Anterior cingulate cortex (tissue), 58 donors: ENCODE measurements at regions not wholly inside any gene's neighbourhood (a gene's known extent, or its start where the extent isn't known, plus 50 kb on each side); places are given as distances from the start of the nearest gene placed in this dataset.

Source experiments
- DNase-seq, 58 donors: peaks; one replicate each; lab custom pipeline; 2025; lab: John Stamatoyannopoulos, UW

DNA sequence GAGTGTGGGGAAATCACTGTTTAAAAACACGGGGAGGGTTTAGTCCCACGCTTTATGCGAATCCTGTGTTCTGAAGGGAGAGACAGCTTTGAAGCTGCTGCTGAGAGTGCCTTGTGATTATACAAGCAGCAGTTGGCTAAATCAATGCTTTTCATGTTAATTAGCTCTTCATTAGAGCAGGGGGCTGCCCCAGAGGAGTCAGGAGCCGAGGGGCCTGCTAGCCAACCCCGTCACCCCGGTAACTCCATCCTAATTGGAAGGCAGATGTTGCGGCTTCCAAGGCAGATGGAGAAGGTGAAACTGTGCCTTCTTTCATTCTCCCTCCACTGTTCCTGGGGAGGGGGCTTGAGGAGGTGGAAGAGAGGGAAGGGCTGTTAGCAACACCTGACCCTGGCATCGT lies 92.4 kb upstream of the ANKRD34C start:
- no peak for DNase-seq

DNA sequence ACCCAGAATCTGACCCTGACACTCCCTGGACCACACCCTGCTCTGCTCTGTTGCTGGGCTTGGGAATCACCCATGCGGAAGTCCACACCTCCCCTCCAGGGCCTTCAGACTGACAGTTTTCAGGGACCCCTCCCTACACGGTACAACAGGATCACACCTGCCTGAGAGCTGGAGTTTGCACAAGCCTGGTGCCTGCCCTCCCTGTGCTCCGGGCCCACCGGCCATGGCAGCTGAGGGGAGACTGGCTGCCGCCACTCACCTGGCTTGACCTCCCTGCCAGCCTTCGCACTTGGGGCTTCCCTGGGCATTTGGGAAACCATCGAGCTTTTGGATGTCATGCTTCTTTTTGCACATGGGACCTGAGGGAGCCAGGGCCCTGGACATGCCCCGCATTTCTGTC lies 95.9 kb upstream of the ANKRD34C start:
- no peak for DNase-seq

DNA sequence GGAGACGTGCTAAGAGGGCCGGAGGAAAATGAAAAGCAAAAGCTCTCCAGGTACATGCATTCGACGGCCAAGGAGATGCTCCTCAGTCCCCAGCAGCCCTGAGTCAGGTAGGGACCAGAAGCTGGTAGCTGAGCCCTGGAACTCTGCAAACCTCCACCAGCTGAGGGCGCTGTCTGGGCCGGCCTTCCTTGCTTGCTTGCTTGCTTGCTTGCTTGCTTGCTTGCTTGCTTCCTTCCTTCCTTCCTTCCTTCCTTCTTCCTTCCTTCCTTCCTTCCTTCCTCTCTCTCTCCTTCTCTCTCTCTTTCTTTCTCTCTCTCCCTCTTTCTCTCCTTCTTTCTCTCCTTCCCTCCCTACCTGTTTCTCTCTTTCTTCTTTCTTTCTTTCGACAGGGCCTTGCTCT lies 94.6 kb upstream of the RASGRF1 start:
- peak in 4 of 58 donors; percentile 4 to 37 (median 17) for DNase-seq

DNA sequence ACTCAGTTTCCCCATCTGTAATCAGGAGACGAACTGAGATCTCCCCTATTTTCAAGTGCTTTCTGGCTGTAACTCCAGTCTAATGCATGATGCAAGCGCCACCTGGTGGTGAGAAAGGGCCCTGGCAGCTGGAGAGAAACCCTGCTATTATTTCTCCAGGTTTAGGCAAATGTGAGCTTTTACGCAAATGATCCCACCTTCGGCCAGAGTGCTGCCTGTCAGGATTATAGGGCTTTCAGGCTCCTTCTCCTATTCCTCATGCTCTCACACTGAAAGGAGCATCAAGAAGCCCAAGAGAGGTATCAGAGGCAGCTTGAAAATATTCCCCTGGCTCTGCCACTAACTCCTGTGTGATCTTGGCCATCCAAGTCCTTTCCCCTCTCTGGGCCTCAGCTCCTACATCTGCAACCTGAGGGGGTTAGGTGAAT lies 93.9 kb upstream of the RASGRF1 start:
- DNase-seq: peak in 52 of 58 donors; percentile 5 to 89 (median 46)

DNA sequence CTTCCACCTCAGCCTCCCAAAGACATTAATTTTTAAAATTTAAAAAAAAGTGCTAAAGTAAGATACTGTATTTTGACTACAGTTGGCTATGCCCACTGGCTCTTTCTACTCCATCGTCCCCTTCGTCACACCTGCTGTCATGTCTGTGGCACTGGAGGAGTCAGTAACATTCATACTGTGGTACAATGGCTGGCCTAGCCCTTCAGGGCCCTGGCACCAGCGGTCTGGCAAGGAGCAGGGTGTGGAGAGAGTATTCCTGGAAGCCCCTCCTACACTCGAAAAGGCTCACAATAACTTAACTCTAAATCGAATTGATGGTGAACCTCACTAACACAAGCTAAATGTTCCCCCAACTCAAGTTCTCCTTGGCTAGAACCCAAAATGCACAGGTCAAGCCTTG lies 89.7 kb upstream of the RASGRF1 start:
- DNase-seq: no peak

DNA sequence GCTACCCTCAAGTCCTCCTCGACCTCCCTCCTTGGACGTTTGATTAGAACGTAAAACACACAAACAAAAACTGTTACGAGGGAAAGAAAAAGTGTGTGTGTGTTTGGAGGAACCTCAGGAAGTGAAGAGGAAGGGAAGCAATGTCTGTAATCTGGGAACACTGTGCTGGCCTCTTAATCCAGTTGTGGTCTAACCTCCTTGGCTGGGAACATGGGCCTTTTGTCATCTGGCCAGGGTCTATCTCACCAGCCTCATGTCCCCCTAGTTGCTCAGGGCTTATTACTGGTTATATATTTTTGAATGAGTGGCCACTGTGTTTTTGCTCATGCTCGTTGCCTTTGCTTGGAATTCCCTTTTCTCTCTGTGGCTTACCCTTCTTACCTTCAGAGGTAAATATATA lies 89.0 kb upstream of the RASGRF1 start:
- DNase-seq: no peak

DNA sequence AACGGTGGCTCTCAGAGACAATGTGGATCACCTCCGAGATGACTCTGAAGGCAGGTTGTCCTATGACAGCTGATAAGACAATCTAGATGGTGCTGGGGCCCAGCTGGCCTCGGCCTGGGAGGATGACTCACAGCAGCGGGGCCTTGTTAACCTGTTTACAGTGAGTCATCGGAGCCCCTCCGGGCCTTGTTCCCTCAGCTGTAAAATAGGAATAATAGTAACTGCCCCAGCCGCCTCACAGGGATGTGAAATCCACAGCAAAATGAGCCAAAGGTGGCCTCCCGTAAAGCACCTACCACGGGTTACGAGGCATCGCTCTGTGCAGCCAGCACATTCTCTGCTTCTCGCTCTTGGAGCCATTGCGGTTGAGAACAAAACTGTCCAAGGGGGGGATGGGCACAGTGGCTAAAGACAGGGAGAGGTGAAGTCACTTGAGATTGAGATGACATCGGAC lies 88.6 kb upstream of the RASGRF1 start:
- DNase-seq: no peak

DNA sequence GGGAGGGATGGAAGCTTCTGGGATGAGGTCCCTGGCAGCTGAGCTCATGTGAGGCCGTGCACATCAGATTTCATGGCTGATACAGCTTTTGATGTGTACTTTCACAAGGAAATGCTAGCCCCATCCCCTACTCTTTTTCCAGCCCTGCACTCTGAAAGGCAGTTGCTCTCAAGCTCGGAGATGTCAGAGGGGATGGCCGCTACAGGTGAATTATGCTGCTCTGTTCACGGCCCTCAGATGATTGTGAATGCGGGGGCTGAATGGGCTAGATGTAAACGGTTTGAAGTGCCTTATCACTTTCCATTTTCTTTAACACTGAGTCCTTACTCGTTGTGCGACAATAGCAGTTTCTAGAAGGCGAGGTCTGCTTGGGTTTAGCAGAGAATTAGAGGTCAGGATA lies 88.0 kb upstream of the RASGRF1 start:
- no peak for DNase-seq

DNA sequence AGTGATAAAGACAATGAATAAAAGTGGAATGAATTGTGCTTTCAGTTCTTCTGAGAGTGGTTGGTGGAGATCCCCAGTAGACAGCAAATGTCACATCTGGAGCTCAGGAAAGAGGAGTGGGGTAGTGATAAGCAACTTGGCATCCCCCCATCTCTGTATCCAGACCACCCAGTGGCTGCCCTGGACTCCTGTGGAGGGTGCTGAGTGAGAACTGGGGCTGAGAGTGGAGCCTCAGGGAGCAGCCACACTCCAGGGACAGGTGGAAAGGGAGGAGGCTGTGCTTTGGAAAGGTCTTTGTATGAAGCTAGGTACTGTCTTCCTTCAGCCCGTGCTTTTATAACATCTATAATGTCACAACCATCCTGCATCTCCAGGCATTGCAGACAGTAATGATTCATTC lies 85.6 kb upstream of the RASGRF1 start:
- DNase-seq: no peak

DNA sequence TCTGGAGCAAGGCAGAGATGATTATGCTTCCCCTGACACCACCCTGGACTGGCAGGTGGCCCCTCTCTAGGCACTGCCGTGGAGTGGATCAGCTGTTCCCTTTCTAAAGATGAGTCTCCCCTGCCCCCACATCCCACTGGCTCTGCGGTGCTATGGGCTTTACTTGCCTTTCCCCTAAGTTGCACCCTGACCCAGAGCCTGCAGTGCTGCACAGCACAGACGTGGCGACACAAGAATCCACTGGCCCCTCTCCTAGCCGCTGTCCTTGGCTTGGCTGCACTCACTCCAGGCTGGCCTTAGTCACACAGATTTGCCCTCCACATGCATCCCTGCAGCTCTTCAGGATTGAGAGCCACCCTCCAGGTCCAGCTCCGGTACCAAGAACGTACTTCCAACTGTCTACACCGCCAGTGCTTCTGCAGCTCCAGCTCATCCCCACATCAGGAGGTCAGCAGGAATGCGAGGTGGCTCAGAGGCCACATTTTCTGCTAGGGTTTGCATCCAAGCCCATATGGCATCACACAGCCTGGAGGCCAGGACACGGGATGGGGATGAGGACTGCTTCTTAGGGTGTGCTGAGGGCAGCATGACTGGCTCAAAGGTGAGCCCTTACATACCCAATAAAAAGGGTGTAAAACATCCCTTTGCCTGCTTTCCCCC lies 82.4 kb upstream of the RASGRF1 start:
- no peak for DNase-seq

DNA sequence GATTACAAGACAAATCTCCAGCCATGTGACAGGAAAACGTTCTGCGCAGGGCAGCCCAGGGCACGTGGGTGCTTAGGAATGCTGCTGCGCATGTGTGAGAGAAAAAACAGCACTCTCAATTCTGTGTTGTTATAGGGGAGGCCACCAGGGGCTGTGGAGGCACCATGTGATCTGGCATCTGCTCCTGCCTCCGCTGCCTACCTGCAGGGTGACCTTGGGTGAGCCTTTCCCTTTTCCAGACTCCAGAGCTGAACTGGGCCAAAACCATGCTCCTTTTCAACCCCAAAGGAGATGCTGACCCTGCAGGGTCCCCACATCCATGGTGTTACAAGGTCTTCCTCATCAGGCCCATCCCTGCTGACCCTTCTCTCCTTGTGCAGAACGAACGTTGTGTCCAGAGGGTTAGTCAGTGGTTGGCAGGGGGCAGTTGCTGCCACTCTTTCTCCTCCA lies 81.5 kb upstream of the RASGRF1 start:
- DNase-seq: no peak

DNA sequence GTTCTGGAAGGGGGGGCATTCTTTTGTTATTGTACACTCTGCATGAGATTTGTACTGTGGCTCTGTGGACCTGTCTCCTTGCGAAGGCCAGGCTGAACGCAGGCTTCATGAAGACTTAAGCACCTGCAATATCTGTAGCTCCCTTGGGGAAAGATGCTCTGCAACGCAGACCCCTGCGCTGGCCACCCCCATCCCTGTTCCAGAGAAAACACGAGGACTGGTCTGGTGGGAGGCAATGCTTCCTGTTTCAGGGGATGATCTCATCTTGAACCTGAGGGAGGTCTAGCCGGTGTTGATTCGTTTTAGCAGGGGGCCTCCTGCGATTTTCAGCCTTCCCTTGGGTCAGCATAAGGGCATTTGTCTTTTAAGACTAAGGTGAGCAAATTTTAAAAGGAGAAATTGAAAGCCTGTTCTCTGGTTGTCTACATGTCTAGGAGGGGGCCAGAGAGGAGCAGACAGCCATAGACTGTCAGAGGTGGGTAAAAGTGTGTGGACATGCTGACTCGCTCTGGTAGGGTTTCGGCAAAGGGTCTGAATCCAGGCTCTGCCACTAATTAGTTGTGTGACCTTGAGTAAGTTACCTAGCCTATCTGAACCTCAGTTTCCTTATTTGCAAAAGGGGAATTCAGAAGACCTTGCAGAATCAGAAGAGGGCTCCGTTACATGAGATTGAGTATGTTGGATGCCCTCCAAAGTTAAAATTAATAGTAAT lies 80.9 kb upstream of the RASGRF1 start:
- DNase-seq: no peak

DNA sequence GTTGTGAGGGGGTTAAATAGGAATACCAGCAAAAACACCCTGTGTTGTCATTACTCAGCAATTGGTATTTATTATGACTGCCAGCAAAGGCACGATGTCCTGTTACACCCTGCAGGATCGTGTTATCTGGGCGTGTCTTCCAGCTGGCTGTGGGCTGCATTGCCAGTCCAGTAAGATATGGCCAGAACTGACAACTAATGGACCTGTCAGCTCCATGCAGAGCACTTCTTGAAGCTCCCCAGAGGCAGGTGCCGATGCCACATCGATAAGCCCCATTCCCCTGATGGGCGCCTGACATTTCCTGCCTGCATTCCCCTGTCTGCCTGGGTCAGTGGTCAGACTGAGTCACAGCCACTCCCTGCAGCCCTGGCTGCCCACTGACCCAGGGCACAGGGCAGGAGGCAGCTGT lies 79.7 kb upstream of the RASGRF1 start:
- no peak for DNase-seq

DNA sequence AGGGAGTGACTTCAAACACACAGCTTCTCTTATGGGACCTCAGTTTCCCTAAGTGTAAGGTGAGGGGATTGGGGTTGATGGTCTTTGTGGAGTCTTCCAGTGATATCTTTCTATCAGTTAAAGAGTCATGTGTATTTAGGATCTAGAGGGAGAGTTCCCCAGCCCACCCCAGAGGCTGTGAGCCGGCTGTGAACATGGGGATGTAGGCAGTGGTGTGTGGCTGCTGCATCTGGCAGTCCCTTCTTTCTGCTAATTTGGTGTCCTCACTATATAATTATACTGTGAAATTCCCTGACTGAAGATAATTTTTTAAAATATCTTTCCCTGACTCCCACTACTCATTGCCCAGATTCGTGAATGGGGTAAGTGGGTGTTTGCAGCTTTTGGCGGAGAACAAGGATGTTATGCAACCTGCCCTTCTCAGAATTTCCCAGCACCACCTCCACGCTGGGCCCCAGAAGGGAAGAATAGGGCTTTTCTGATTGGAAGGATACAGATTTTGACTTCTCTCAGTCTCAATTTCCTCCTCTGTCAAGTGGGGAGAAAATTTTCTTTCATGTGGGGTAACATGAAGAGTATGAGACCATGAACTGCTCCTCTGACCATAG lies 79.0 kb upstream of the RASGRF1 start:
- DNase-seq: peak in 30 of 58 donors; percentile 6 to 65 (median 33)

DNA sequence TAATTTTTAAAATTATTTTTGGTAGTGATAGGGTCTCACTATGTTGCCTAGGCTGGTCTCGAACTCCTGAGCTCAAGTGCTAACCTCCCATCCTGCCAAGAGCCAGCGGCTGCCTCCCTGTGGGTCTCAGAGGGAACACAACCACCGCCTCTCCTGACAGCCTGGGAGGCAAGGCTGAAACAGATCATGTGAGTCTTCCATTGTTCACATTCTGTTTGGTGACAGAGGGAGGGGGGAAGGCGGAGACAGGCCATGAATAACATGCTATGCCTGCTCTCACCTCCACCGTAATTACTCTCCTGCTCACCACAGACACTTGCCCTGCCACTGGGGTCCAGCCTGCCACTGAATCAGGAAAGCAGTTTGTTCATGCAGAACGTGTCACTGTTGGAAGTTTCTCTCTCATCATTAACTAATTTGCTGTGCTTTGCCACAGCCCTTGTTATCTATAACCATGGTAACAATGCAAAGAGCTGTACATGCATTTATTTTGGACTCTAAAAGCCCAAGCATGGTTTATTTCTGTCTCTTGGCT lies 78.4 kb upstream of the RASGRF1 start:
- peak in 44 of 58 donors; percentile 6 to 70 (median 42) for DNase-seq

DNA sequence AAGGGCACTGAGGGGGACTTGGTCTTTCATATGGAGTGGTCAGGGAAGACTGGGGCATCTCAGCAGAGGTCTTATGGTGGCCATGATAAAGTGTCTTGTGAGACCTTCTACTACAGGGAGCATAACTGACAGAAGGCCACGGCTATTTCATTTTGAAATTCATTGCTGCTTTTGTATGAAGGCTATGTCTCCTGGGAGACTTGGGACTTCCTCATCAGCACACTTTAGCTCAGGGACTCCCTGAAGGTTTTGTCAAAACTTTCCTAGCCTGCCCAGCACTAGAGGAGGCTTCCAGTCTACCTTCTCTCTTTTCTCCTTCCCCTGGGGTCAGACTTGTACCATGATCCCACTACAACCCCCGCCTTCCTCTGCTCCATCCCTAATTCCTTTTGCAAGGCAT lies 77.2 kb upstream of the RASGRF1 start:
- no peak for DNase-seq

DNA sequence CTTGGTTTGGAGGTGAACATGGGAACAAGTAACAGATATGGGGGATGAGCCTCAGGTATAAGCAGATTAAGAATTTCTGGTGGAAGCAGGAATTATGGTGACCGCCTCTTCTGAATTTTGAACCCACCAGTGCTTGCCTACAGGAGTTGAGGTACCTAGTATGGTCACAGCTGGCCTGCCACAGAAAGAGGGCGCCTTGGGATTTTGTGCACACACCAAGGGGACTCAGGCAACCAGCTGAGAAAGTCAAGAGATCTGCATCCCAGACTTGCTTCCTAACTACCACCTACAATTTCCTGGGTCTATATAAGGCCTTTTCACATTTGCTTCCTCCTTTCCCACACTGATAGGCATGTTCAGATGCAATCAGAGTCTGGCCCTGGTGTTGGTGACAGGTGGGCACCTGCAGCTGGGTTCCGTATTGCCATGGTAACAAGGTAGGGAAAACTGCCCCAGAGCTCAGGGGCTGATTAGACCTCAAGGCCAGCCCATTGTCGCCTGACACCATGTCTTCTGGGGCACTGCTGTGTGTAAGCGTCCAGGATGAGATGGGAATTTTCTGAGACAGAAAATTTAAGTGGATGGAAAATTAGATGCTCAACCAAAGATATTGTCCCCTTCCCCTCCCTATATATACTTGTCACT lies 75.9 kb upstream of the RASGRF1 start:
- DNase-seq: no peak

DNA sequence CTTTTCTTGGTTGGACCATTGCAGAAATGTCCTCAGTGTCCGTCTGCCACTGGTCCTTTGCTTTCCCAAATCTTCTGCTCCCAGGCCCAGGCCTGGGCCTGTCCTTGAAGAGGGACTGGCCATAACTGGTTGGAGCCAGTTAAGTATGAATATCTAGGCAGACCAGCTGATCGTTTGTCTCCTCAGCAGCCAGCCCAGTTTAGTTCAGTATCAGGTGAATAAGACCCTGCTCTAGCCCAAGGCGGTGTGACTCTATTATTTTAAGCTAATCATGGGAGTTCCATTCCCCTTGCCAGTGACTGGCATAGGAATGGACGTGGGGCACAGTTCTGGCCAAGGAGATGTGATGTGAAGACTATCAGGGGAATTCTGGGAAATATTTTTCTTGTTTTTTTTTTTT lies 73.9 kb upstream of the RASGRF1 start:
- no peak for DNase-seq

DNA sequence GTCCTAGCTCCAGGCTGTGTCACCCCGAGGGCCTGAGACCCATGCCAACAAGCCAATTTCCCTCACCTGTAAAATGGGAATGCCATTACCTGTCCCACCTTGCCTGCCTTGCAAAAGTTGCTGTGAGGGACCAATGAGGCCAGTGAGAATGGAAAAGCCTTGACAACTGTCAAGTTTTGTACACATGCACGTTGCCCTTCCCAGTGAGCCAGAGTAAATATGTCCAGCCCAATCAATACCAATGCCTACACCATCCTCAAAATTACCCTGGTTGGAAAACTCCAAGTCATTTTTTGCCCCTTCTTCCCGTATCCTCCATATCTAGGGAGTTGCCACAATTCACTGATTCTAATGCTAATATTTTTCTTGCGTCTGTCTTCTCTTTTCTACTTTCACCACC lies 73.5 kb upstream of the RASGRF1 start:
- DNase-seq: no peak

DNA sequence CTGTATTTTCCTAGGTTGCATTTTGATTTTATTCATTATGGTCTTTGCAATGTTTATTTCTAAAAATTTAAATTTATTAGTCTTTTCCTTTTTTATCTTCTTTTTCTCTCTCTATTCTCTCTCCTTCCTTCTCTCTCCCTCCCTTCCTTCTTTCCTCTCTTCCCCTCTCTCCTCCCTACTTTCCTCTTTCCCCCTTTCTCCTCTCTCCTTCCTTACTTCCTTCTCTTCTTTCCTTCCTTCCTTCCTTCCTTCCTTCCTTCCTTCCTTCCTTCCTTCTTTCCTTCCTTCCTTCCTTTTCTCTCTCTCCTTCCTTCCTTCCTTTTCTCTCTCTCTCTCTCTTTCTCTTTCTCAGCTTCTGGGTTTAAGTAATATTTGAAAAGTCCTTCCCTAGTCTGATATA lies 72.8 kb upstream of the RASGRF1 start:
- DNase-seq: no peak
